ENCODE measurements at regions not wholly inside any gene's neighbourhood (a gene's known extent, or its start where the extent isn't known, plus 50 kb on each side); places are given as distances from the start of the nearest gene placed in this dataset.
"Not testable (repeated sequence)": the region's sequence is repeated elsewhere in the genome, so short reads cannot be mapped to it uniquely, and the experiment has no call there.

DNA sequence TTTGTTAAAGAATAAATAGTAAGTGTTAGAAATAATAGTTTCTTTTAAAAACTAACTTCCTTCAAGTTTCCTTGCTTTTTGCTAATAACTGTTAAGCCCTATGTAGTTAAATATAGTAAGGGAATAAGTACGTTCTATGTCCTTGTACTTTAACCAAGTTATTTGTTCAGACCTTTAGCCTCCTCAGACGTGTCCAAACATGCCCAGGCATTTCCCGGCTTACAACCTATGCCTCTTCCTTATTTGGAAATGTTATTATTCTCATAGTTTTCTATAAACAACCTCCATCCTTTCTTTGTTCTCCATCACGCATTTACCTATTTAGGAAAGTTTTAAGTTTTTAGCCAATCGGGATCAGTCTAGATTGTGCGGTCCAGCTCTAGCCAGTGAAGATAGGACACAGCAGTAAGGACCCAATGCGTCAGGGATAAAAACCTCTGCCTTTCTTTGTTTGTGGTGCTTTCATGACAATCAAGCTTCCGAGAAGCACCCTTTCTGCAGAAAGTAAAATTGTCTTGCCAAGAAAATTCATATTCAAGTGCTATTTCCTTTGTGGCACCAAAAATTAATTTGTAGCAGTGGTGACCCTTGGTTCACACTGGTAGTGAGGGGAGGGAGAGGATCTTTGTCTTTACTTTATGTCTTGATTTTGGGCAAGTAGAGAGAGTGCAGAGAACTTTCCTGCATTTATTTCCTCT lies 851.3 kb upstream of the POM121L12 start:
- DNase-seq (ENCODE audit: extremely low read depth, low read depth) = no peak

DNA sequence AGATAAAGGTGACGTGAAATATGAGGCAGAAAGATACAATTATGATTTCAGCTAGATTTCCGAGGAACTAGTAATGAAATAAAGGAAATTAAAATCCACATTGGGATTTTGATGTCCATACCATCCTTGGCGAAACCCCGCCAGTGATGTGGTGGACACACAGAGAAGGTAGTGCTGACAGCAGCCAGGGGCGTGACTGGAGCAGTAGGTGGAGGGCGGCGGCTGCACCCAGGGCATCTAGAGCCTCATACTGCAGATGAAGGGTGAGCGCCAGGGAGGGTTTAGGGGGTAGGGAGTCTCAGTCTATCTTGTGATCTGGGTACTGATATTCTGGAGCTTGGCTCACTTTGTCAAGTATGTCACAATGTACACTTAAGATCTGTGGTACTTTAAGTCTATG lies 855.5 kb upstream of the POM121L12 start:
- no peak for DNase-seq (ENCODE audit: extremely low read depth, low read depth)

DNA sequence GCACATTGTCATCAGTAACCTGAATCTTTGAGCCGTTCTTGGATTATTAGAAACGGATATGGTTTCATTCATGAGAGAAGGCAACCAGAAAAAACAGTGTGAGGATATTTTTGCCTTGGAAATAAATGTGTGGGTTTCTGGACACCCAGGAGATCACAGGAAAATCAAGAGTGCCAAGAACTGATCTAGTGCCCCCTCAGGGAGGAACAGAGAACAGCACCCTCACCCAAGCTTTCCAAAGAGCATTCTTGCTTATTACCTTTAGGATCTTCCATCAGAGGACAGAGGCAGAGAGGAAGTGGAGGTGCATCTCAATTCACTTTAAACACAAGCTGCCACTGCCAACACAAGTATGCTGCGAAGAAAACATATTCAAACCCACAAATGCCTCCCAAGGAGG lies 851.5 kb upstream of the COBL start:
- no peak for DNase-seq (ENCODE audit: extremely low read depth, low read depth)

DNA sequence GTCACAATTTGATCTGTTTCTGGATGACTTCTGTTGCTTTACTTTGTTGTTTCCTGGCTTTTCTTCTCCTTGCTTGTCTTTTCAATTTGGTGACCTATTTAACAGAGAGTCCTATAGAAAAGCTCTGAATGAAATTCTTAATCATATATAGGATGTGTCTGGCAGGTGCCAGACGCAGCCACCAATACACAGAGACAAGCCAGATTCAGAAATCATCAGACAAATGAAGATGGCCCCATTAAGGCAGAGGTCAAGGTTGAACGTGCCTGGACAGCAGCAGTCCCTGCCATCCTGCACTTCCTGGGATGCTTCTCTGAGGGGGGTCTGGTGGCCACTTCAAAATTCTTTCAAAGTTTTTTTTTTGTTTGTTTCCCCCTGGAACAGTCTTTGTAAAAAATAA lies 846.7 kb upstream of the COBL start:
- no peak for DNase-seq (ENCODE audit: extremely low read depth, low read depth)

DNA sequence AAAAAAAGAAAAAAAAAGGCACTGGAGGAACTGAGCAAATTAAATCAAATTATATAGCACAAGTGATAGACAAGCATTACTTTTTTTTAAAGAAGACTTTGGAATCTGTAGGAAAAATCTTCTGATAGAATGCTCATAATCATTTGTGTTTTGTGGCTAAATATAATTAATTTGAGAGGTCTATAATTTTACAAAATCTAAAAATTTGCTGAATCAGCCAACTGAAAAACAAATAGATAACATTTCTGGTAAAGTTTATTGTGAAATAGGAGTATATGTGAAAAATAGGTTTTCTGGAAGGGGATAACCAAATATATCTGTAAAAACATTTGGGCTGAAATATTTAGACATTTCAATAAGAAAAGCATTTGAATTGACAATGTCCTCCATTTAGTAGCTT lies 844.9 kb upstream of the COBL start:
- no peak for DNase-seq (ENCODE audit: extremely low read depth, low read depth)

DNA sequence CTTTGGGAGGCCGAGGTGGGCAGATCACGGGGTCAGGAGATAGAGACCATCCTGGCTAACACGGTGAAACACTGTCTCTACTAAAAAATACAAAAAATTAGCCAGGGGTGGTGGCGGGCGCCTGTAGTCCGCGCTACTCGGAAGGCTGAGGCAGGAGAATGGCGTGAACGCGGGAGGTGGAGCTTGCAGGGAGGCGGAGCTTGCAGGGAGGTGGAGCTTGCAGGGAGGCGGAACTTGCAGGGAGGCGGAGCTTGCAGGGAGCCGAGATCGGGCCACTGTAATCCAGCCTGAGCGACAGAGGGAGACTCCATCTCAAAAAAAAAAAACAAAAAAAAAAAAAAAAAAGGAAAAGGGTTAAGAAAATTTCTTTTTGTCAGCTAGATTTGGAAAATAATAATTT lies 842.8 kb upstream of the COBL start:
- not testable (repeated sequence) for DNase-seq (ENCODE audit: extremely low read depth, low read depth)

DNA sequence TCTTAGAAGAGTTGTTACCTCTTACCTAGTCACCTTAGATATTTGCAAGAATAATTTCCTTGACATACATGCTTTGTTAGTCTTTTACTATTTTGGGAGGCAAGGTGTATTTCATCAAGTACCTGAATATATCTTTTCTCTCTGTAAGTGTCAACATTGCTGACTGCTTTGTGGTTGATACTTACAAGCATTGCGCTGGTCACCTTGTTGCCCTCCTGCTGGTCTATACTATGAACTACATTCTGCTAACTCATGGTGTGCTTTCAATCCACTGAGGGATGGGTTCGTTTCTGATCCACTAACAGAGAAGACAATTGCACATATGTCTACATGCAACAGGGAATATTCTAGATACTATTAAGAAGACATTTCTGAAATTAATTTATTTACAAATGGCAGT lies 837.8 kb upstream of the COBL start:
- DNase-seq (ENCODE audit: extremely low read depth, low read depth) = no peak

DNA sequence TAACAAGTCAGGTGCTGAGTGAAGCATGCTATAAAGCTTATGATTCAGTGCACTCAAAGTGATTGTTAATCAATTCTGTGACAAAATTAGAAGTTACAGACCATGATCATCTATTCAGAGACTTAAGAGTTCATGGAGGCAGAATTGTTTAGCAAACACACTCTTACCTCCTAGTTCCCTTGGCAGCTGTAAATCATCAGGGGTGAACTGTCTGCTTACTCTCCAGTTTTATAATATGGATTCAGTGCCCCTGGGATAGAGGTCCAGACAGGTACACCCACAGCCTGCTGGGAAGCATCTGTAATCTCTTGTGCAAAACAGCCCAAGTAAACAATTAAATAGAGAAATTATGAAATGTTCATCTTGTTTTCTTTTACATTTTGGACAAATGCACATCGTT lies 835.0 kb upstream of the COBL start:
- DNase-seq (ENCODE audit: extremely low read depth, low read depth) = no peak

DNA sequence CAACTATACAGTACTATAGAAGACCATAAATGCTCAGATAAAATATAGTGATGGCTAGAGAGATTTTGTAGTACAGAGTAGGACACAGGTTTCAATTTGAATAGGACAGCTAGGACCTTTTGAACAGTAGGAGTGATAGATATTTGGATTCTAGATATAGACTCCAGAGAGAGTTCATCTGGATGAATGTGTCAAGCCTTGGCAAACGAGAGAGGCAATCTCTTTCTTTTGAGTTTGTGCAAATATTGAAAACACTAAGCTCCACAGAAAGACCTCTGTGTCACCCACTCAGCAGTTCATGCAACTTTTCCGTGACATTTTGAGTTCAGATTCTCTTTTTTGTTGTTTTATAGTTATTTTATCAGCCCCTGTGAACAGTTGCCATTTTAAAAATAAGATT lies 834.3 kb upstream of the COBL start:
- no peak for DNase-seq (ENCODE audit: extremely low read depth, low read depth)

DNA sequence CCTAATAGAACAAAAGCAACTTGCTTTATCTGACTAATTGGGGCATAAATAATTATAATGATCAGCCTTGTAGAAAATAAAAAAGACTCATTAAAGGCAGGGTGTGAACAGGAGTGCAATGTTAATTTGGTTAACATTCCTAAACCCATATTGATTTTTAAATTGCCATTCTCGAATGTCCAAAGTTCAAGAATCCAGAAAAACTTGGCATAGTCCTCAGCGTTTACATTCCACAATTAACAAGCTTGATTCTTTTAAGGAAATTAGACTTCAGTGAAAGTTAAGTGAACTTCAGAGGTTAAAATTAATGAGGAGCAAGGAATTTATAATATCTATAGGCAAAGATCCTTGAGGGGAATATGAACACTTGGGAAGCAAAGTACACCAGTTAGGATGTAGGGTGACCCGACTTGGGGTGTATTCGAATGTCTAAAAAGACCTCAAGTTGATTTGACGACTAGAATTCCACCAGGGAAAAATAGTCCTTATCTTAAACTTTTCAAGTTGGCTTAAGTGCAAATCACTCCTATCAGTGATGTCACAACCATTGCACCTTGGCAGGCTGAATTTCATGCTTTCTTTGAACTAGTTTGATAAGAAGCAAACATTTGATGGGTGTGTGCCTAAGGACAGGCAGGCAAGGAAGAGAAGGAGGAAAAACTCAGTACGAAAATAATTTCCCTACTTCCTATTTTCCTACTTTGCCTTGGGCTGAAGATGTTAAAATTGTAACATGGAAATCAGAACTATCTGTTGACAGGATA lies 830.4 kb upstream of the COBL start:
- DNase-seq (ENCODE audit: extremely low read depth, low read depth) = no peak

DNA sequence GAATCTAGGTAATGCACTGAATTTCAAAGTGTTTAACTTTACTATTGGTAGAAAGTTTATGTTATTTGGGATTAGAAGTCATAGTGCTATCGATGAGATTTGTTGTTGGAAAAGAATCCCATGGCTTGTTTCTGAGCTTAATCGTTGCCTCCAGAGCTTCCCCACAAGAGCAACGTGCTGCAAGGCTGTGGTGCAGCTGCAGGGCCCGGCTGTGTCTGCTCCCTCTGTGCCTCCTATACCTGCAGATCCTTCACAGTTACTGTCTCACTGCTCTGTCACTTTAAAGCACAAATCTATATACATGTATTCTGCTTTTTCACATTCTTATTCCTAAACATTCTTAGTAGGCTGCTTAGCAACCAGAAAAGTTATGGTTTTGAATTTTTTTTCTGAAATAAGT lies 826.6 kb upstream of the COBL start:
- DNase-seq (ENCODE audit: extremely low read depth, low read depth) = no peak

DNA sequence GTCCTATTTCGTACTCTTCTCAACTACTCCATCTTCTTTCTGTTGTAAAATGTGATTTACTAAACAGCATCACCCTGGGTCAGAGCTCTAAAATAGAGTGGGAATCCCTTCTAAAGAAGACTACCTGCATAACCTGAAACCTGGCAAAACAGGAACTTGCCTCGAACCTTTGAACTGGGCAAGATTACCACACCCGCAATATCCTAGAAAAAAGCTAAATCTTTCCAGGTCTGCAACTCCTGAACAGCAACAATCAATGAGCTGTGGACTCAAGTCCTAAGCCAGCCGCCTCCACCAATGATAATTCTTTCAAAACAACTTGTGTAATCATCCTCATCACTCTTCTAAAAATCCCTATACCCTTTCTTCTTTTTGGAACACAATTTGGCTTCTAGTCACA lies 824.2 kb upstream of the COBL start:
- DNase-seq (ENCODE audit: extremely low read depth, low read depth) = no peak

DNA sequence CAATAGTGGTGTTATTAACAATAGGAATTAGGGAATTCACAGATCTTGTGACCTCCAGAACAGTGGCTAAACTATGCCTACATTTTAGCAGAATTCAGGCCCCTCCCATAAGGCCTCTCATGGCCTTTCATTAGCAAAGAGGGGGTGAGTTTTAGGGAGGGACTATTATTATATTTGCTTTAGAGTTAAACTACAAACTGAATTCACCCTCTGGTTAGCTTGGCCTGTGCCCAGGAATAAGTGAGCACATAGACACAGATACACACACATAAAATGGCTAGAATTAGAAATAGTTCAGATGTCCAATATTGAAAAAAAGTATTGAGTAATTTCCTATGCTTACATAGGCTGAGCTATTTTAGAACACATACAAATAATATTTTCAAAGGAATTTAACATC lies 818.8 kb upstream of the COBL start:
- no peak for DNase-seq (ENCODE audit: extremely low read depth, low read depth)

DNA sequence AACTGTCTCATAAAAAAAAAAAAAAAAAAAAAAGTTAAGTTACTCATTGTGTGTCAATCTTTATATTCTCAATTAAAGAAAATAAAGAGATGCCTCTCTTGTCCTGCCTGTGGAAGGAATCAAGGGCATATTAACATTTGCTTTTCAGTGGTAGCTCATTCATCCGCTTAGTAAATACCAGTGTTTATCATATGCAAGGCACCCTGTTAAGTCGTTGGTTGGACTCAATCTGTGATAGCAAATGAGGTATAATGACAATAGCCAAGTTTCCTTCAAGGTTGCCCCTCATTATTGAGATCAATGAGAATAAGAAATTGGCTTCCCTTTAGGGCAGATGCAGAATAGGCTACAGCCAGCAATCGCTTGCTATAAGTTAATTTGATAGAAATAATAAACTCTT lies 812.7 kb upstream of the COBL start:
- DNase-seq (ENCODE audit: extremely low read depth, low read depth) = no peak

DNA sequence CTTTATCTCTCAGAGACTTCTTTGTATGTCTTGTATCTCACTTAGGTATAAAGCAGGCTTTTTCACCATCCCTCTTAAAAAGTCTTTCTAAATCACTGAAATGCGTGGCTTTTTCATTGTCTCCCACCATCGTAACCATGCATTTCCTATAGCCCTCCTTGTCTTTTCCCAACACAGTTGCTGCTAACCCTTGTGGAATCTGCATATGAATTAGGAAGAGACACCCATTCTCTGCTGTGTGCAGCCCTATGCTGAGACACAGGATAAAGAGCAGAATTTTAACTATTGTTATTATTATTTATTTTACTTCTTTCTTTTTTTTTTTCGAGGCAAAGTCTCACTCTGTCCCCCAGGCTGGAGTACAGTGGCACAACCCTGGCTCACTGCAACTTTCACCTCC lies 804.3 kb upstream of the COBL start:
- no peak for DNase-seq (ENCODE audit: extremely low read depth, low read depth)

DNA sequence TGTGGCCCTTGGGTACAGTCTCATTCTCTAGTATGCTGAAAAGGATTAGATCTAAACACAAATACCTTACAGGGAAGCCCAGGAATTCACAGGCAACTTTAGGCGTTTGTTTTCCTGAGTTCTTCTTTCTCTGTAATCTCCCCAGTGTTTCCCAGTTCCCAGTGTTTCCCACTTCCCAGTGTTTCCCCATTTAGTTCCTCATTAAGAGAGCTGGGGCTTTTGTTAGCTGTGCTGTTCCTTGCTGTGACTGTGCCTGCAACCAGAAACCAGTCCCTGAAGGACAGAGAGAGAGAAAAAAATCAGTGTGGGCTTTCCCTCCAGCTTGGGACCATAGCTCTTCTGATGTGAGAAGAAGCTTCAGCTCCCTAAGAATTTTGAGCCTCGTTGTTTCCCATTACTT lies 802.9 kb upstream of the COBL start:
- DNase-seq (ENCODE audit: extremely low read depth, low read depth) = no peak

DNA sequence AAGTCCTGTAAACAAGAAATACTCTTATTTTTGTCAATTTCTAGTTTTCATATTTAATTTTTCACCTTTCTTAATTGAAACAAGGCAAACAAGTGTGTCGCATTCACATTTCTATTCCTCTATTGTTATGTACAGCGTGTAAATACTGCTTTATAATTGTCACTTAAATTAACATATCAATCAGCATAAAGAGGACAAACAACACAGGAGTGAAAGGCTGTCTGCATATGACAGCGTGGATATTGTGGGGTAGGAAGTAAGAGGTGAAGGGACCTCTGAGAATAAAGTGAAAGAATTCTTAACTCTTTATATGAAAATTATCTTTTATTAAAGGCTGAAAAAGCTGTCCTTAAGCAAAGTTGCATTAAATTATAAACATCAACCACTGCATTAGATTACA lies 797.9 kb upstream of the COBL start:
- DNase-seq (ENCODE audit: extremely low read depth, low read depth) = no peak

DNA sequence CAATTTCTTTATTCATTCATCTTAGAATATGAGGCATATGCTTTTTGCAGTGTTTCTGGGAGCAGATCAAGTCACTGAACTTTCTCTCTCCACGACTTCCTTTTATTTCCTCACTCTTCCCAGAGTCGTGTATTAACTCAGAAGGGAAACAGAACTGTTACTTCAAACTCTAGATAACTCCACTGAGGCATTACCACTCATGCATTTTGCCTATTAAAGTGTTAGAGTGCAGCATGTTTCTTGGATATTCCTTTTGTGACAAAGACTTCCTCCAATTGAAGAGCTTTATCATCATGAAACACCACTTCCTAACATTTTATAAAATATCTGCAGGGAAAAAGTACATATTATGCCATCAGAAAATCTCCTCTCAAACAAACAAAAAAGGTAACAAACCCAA lies 797.4 kb upstream of the COBL start:
- DNase-seq (ENCODE audit: extremely low read depth, low read depth) = no peak

DNA sequence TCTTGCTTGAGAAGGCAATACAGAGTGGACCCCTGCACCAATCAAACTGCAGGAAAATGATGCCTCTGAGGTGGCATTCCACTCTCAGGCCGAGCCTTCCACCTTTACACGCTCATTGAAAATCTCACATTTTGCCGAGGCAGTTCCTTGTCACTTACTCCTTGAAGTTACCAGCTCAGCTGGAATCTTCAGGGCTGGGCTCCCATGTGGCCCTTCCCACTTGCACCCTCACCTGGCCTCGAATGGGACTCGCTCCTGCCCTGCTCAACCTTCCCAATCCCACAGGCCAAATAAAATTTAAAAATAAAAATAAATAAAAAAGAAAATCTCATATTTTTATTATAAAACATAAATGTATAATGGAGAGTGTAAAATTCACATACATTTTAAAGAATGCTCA lies 790.7 kb upstream of the COBL start:
- DNase-seq (ENCODE audit: extremely low read depth, low read depth) = no peak

DNA sequence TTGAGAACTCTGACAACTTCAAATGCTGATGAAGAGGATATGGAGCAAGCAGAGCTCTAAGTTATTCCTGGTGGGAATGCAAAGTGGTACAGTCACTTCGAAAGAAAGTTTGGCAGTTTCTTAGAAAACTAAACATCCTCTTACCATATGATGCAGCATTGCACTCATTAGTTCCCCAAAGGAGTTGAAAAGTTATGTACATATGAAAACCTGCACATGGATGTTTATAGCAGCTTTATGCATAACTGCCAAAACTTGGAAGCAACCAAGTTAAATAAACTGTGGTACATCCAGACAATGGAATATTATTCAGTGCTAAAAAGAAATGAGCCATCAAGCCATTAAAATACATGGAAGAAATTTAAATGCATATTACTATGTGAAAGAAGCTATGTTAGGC lies 779.3 kb upstream of the COBL start:
- no peak for DNase-seq (ENCODE audit: extremely low read depth, low read depth)

DNA sequence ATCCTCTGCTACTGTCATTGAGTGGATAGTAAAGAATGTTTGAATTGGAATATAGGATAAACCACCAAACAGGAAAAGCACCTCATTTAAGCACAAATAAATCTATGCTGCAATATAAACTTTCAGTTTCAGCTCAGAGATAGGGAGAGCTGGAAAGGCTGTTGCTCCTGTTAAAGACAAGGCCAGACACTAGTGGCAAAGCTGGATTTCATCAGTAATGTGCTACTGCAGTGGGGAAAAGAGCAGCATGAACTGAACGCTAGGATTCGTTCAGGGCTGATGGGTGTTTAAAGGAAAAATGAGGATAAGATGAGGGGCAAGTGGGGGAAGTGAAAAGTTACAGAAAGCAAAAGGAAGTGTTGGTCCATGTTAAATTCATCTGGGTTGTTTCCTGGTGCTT lies 775.4 kb upstream of the COBL start:
- no peak for DNase-seq (ENCODE audit: extremely low read depth, low read depth)

DNA sequence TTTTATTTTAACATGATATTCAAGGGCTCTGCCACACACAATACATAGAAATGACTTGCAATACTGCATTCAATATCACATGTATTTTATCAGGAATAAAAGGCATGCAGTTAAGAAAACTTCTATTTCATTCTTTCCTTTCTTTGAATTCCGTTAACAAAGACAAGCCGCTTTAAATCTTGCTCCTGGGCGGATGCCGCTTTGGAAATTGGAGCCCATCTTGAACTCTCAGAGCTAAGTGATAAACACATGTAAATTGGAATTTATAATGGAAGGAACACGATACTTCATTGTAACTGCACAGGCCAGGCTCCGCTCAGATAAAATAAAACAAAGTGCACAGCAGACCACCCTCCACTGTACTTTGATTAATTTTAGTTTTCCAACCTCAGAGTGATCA lies 774.5 kb upstream of the COBL start:
- DNase-seq (ENCODE audit: extremely low read depth, low read depth) = no peak
